IMR-90 (cell line): ENCODE measurements at regions not wholly inside any gene's neighbourhood (a gene's known extent, or its start where the extent isn't known, plus 50 kb on each side); places are given as distances from the start of the nearest gene placed in this dataset.

Experiments
- ATAC-seq: fragments of 200-7000 bp; cut with Tn5 transposase; 2 replicates; pipeline ENCODE4 v1.9.1; 2020; ENCODE audit warnings: low read depth, mild to moderate bottlenecking, moderate library complexity
- BruUV-seq: library from RNA; stranded (reverse); fragments of 400-500 nt; replicated peaks from 2 replicates; lab custom pipeline; 2021; lab: Mats Ljungman, UMichigan
- CTCF ChIA-PET: fragments of 300-600 bp; formaldehyde crosslinking; extraction: SDS; loops from one replicate; lab custom pipeline; 2021; ENCODE audit warnings: antibody characterized with exemption; lab: Yijun Ruan, JAX
- POLR2A ChIA-PET: fragments of 300-600 bp; sonication (Branson Sonifier 250); formaldehyde crosslinking; loops from one replicate; lab custom pipeline; 2022; ENCODE audit warnings: antibody characterized with exemption; ENCODE audit not compliant: unreplicated experiment; lab: Charles Lee
- DNase-seq: peaks from one replicate; pipeline ENCODE4 v3.0.0; 2013
- H2AFZ ChIP-seq: replicated peaks from 2 replicates; pipeline ENCODE3; 2013; ENCODE audit warnings: low read length, mild to moderate bottlenecking; ENCODE audit not compliant: poor library complexity
- H2AK5ac ChIP-seq: 2 replicates; pipeline ENCODE4 v1.6.1; 2013; ENCODE audit warnings: low read depth, low read length, inconsistent platforms
- H2AK9ac ChIP-seq: replicated peaks from 2 replicates; pipeline ENCODE3; 2013; ENCODE audit warnings: mild to moderate bottlenecking, low read depth, low read length, moderate library complexity; ENCODE audit not compliant: poor library complexity
- H2BK120ac ChIP-seq: 2 replicates; pipeline ENCODE4 v1.6.1; 2013; ENCODE audit warnings: low read depth, low read length, inconsistent platforms
- H2BK15ac ChIP-seq: 3 replicates; pipeline ENCODE4 v1.6.1; 2013; ENCODE audit warnings: low read depth, low read length, inconsistent platforms
- H2BK20ac ChIP-seq: 2 replicates; pipeline ENCODE4 v1.6.1; 2013; ENCODE audit warnings: low read depth, mild to moderate bottlenecking, inconsistent platforms, low read length, moderate library complexity
- H2BK5ac ChIP-seq: 2 replicates; pipeline ENCODE4 v1.6.1; 2013; ENCODE audit warnings: mild to moderate bottlenecking, low read depth, low read length, inconsistent platforms; ENCODE audit not compliant: poor library complexity, severe bottlenecking
- H3K14ac ChIP-seq: replicated peaks from 2 replicates; pipeline ENCODE4 v1.6.1; 2013; ENCODE audit warnings: low read depth, low read length, inconsistent platforms
- H3K18ac ChIP-seq: 2 replicates; pipeline ENCODE4 v1.6.1; 2013; ENCODE audit warnings: low read depth, low read length, control low read depth
- H3K23ac ChIP-seq: 2 replicates; pipeline ENCODE4 v1.6.1; 2013; ENCODE audit warnings: low read depth, low read length, inconsistent platforms
- H3K27ac ChIP-seq: 2 replicates; pipeline ENCODE4 v1.5.1; 2013; ENCODE audit warnings: mild to moderate bottlenecking, control low read depth, low read length; ENCODE audit not compliant: insufficient read depth
- H3K27me3 ChIP-seq: 2 replicates; pipeline ENCODE4 v1.6.1; 2013; ENCODE audit warnings: low read length; ENCODE audit not compliant: control insufficient read depth, insufficient read depth
- H3K36me3 ChIP-seq: 2 replicates; pipeline ENCODE4 v1.6.1; 2013; ENCODE audit warnings: low read length, mixed read lengths; ENCODE audit not compliant: control insufficient read depth, insufficient read depth
- H3K4ac ChIP-seq: 2 replicates; pipeline ENCODE4 v1.6.1; 2013; ENCODE audit warnings: low read depth, low read length, inconsistent platforms
- H3K4me1 ChIP-seq: 2 replicates; pipeline ENCODE4 v1.6.1; 2013; ENCODE audit warnings: low read length, mixed read lengths; ENCODE audit not compliant: control insufficient read depth, insufficient read depth
- H3K4me2 ChIP-seq: 2 replicates; pipeline ENCODE4 v1.6.1; 2013; ENCODE audit warnings: low read depth, mild to moderate bottlenecking, control low read depth, low read length, moderate library complexity
- H3K4me3 ChIP-seq: 2 replicates; pipeline ENCODE4 v1.5.1; 2013; ENCODE audit warnings: low read depth, mild to moderate bottlenecking, control low read depth, low read length, moderate library complexity; ENCODE audit not compliant: insufficient read depth
- H3K56ac ChIP-seq: 2 replicates; pipeline ENCODE4 v1.6.1; 2013; ENCODE audit warnings: low read length, inconsistent platforms; ENCODE audit not compliant: insufficient read depth; ENCODE audit errors: extremely low read depth
- H3K79me1 ChIP-seq, 2 experiments: 2 replicates each; pipeline ENCODE4 v1.6.1; 2013; ENCODE audit warnings: low read length in 2 of 2, inconsistent platforms in 1 of 2, low read depth in 1 of 2
- H3K9ac ChIP-seq: 2 replicates; pipeline ENCODE4 v1.6.1; 2013; ENCODE audit warnings: low read depth, low read length, control low read depth
- H3K9me1 ChIP-seq: 2 replicates; pipeline ENCODE4 v1.6.1; 2013; ENCODE audit warnings: low read length, inconsistent platforms; ENCODE audit not compliant: insufficient read depth
- H3K9me3 ChIP-seq: 2 replicates; pipeline ENCODE4 v1.6.1; 2013; ENCODE audit warnings: low read length; ENCODE audit not compliant: control insufficient read depth, insufficient read depth
- H4K20me1 ChIP-seq: 2 replicates; pipeline ENCODE4 v1.6.1; 2013; ENCODE audit warnings: low read length, inconsistent platforms; ENCODE audit not compliant: insufficient read depth
- H4K5ac ChIP-seq: 2 replicates; pipeline ENCODE4 v1.6.1; 2013; ENCODE audit warnings: mild to moderate bottlenecking, low read depth, low read length, control low read depth
- H4K8ac ChIP-seq, 2 experiments: 2 replicates each; pipeline ENCODE4 v1.6.1; 2013; ENCODE audit warnings: low read depth in 2 of 2, low read length in 2 of 2, control low read depth in 1 of 2, inconsistent platforms in 1 of 2
- H4K91ac ChIP-seq: 2 replicates; pipeline ENCODE4 v1.6.1; 2013; ENCODE audit warnings: low read depth, low read length, inconsistent platforms; ENCODE audit not compliant: insufficient read depth
- BHLHE40 ChIP-seq: fragments of 150-350 bp; IDR thresholded peaks from 2 replicates; pipeline ENCODE4 v1.6.1; 2016; ENCODE audit warnings: mild to moderate bottlenecking, low read depth, low read length
- CEBPB ChIP-seq: IDR thresholded peaks from 2 replicates; pipeline ENCODE4 v1.6.1; 2012; ENCODE audit warnings: low read depth, low read length, improper control_type of control experiment
- CHD1 ChIP-seq: IDR thresholded peaks from 2 replicates; pipeline ENCODE4 v1.6.1; 2012; ENCODE audit warnings: low read depth, low read length, improper control_type of control experiment
- CTCF ChIP-seq: conservative IDR thresholded peaks from 2 replicates; pipeline ENCODE4 v1.5.1; 2012; ENCODE audit warnings: mild to moderate bottlenecking, low read depth, low read length, improper control_type of control experiment
- ELK1 ChIP-seq: fragments of 150-350 bp; IDR thresholded peaks from 2 replicates; pipeline ENCODE4 v1.6.1; 2016; ENCODE audit warnings: low read depth, mild to moderate bottlenecking, low read length, moderate library complexity, borderline replicate concordance
- FOS ChIP-seq: fragments of 150-350 bp; IDR thresholded peaks from 2 replicates; pipeline ENCODE4 v1.6.1; 2016; ENCODE audit warnings: low read depth, low read length
- MAFK ChIP-seq: IDR thresholded peaks from 2 replicates; pipeline ENCODE4 v1.6.1; 2012; ENCODE audit warnings: low read depth, low read length, improper control_type of control experiment
- MAZ ChIP-seq: IDR thresholded peaks from 2 replicates; pipeline ENCODE4 v1.6.1; 2012; ENCODE audit warnings: low read depth, mild to moderate bottlenecking, low read length, improper control_type of control experiment, moderate library complexity, borderline replicate concordance
- MXI1 ChIP-seq: IDR thresholded peaks from 2 replicates; pipeline ENCODE4 v1.6.1; 2012; ENCODE audit warnings: low read depth, mild to moderate bottlenecking, low read length, moderate library complexity, borderline replicate concordance
- NFE2L2 ChIP-seq: fragments of 150-350 bp; IDR thresholded peaks from 2 replicates; pipeline ENCODE4 v1.6.1; 2016; ENCODE audit warnings: low read depth, mild to moderate bottlenecking, low read length
- POLR2A ChIP-seq: IDR thresholded peaks from 2 replicates; pipeline ENCODE4 v1.6.1; 2012; ENCODE audit warnings: mild to moderate bottlenecking, low read depth, low read length
- RAD21 ChIP-seq: IDR thresholded peaks from 2 replicates; pipeline ENCODE4 v1.6.1; 2012; ENCODE audit warnings: low read length, improper control_type of control experiment
- RCOR1 ChIP-seq: IDR thresholded peaks from 2 replicates; pipeline ENCODE4 v1.6.1; 2012; ENCODE audit warnings: mild to moderate bottlenecking, low read length, improper control_type of control experiment; ENCODE audit not compliant: insufficient replicate concordance
- RFX5 ChIP-seq: IDR thresholded peaks from 2 replicates; pipeline ENCODE4 v1.8.0; 2012; ENCODE audit warnings: low read depth, mild to moderate bottlenecking, low read length, moderate library complexity
- SMC3 ChIP-seq: fragments of 150-350 bp; IDR thresholded peaks from 2 replicates; pipeline ENCODE4 v1.6.1; 2016; ENCODE audit warnings: low read depth, mild to moderate bottlenecking, antibody characterized with exemption, low read length, moderate library complexity
- USF2 ChIP-seq: fragments of 150-350 bp; IDR thresholded peaks from 2 replicates; pipeline ENCODE4 v1.6.1; 2017; ENCODE audit warnings: mild to moderate bottlenecking, antibody characterized with exemption, low read length, low read depth
- WGBS, 2 experiments: methylation state at CpG; one replicate each; pipeline versions ENCODE4 v1.1.5 to v1.1.7; 2013; ENCODE audit warnings: missing lambda C conversion rate in 2 of 2; ENCODE audit not compliant: insufficient read length in 1 of 2; ENCODE audit errors: extremely low coverage in 2 of 2; 5-methylcytosine and 5-hydroxymethylcytosine counted together
- dilution Hi-C: fragments of 300-500 bp; cut with HindIII; formaldehyde crosslinking; loops from one replicate; pipeline ENCODE4 v1.14.3; 2018; ENCODE audit warnings: low sequenced_read_pairs; ENCODE audit not compliant: unreplicated experiment
- in situ Hi-C: fragments of 300-500 bp; cut with MboI; formaldehyde crosslinking; loops from 3 replicates; pipeline ENCODE4 v1.14.3; 2019; ENCODE audit warnings: low sequenced_read_pairs, inconsistent platforms, mixed read lengths
- intact Hi-C: fragments of 100-400 bp; cut with micrococcal nuclease; formaldehyde crosslinking; loops from 2 replicates; pipeline ENCODE4 v1.10.0; 2022

GRCh38 chr16:72373201-72373600 lies 201.2 kb upstream of the PMFBP1 start:
- H2BK120ac ChIP-seq = no peak overlapping the region
- in situ Hi-C loops (no loop called here), dilution Hi-C loops (no loop called here), intact Hi-C loops (no loop called here)
- no peaks in the 10 kb centered on the region for H3K4me1 ChIP-seq
- H2BK15ac ChIP-seq = no peak overlapping the region
- H4K20me1 ChIP-seq = no peaks in the 10 kb centered on the region
- H4K91ac ChIP-seq = no peak overlapping the region
- no peak overlapping the region for H2BK5ac ChIP-seq
- DNase-seq (no peak), ATAC-seq (no peak)
- no peak overlapping the region for H3K4me3 ChIP-seq
- no peak overlapping the region for H3K56ac ChIP-seq
- H2AK9ac ChIP-seq = no peak overlapping the region
- no CpG with 5 or more reads among the region's 2 CpGs for WGBS, 2 experiments
- no peak overlapping the region for H3K27ac ChIP-seq
- H3K9me1 ChIP-seq = no peaks in the 10 kb centered on the region
- no peak overlapping the region for H3K18ac ChIP-seq
- TF ChIP-seq CTCF = no peak
- no peak for TF ChIP-seq NFE2L2
- TF ChIP-seq POLR2A = no peak
- TF ChIP-seq ELK1 = no peak
- no peak for TF ChIP-seq RFX5
- TF ChIP-seq SMC3 = no peak
- TF ChIP-seq BHLHE40 = no peak
- no peak for TF ChIP-seq MAFK
- no peak for TF ChIP-seq MAZ
- TF ChIP-seq RAD21 = no peak
- TF ChIP-seq CHD1 = no peak
- no peak for TF ChIP-seq CEBPB
- no peak for TF ChIP-seq MXI1
- no peak for TF ChIP-seq RCOR1
- no peak for TF ChIP-seq USF2
- no peak for TF ChIP-seq FOS
- CTCF ChIA-PET = no interaction called here
- no peak overlapping the region for H3K14ac ChIP-seq
- H3K4ac ChIP-seq = no peak overlapping the region
- no peak overlapping the region for H4K8ac ChIP-seq
- H3K9ac ChIP-seq = no peak overlapping the region
- no peaks in the 10 kb centered on the region for H3K36me3 ChIP-seq
- H3K23ac ChIP-seq = no peak overlapping the region
- H3K4me2 ChIP-seq = no peak overlapping the region
- no peak overlapping the region for H2AFZ ChIP-seq
- no peaks in the 10 kb centered on the region for H3K27me3 ChIP-seq
- no peak overlapping the region for H2AK5ac ChIP-seq
- no peak overlapping the region for H4K5ac ChIP-seq
- H2BK20ac ChIP-seq = no peak overlapping the region
- no peaks in the 10 kb centered on the region for H3K9me3 ChIP-seq
- POLR2A ChIA-PET = interaction anchor here (0.6 kb wide), 1 partner anchor 416 kb away, joined by 3 read pairs; no protein-coding TSS in a partner anchor
- BruUV-seq = no TSS peak
- H3K79me1 ChIP-seq = no peaks in the 10 kb centered on the region
